GM19238 (cell line): ENCODE measurements at regions not wholly inside any gene's neighbourhood (a gene's known extent, or its start where the extent isn't known, plus 50 kb on each side); places are given as distances from the start of the nearest gene placed in this dataset.
"Not testable (repeated sequence)": the region's sequence is repeated elsewhere in the genome, so short reads cannot be mapped to it uniquely, and the experiment has no call there.

Source experiments
- DNase-seq: peaks from one replicate; pipeline ENCODE4 v3.0.0; 2011; ENCODE audit warnings: low spot score; ENCODE audit not compliant: insufficient read length

GRCh38 chr17:53765609-53766008, 57.1 kb upstream of the KIF2B start:
- DNase-seq = no peak

- no peak for DNase-seq
These were observed 57.6 kb upstream of the KIF2B start for GRCh38 chr17:53765129-53765528.

GRCh38 chr17:53757559-53757958, 65.2 kb upstream of the KIF2B start:
- DNase-seq = no peak

GRCh38 chr17:53757116-53757515, 65.6 kb upstream of the KIF2B start:
- not testable (repeated sequence) for DNase-seq

GRCh38 chr17:53749178-53749577, 73.5 kb upstream of the KIF2B start:
- DNase-seq = no peak

GRCh38 chr17:53748159-53748820, 74.4 kb upstream of the KIF2B start:
- not testable (repeated sequence) for DNase-seq

GRCh38 chr17:53740312-53740711, 82.4 kb upstream of the KIF2B start:
- DNase-seq = no peak

GRCh38 chr17:53736516-53737240, 86.0 kb upstream of the KIF2B start:
- DNase-seq = no peak

GRCh38 chr17:53724726-53725125, 98.0 kb upstream of the KIF2B start:
- no peak for DNase-seq

- no peak for DNase-seq
These were observed 100.3 kb upstream of the KIF2B start for GRCh38 chr17:53722407-53722806.

GRCh38 chr17:53721101-53721500, 101.6 kb upstream of the KIF2B start:
- DNase-seq = no peak

GRCh38 chr17:53719229-53719628, 103.5 kb upstream of the KIF2B start:
- no peak for DNase-seq

- DNase-seq = no peak
These were observed 115.2 kb upstream of the KIF2B start for GRCh38 chr17:53707566-53707965.

- no peak for DNase-seq
These were observed 126.4 kb upstream of the KIF2B start for GRCh38 chr17:53696286-53696685.

- DNase-seq = no peak
These were observed 135.4 kb upstream of the KIF2B start for GRCh38 chr17:53687324-53687723.

GRCh38 chr17:53680745-53681144, 142.0 kb upstream of the KIF2B start:
- no peak for DNase-seq

- DNase-seq = no peak
These were observed 153.9 kb upstream of the KIF2B start for GRCh38 chr17:53668854-53669253.

- DNase-seq = no peak
These were observed 160.1 kb upstream of the KIF2B start for GRCh38 chr17:53662608-53663007.

- DNase-seq = no peak
These were observed 163.5 kb upstream of the KIF2B start for GRCh38 chr17:53659181-53659580.

GRCh38 chr17:53655591-53655990, 167.1 kb upstream of the KIF2B start:
- DNase-seq = no peak

GRCh38 chr17:53649201-53649600, 173.5 kb upstream of the KIF2B start:
- no peak for DNase-seq

GRCh38 chr17:53646835-53647234, 175.9 kb upstream of the KIF2B start:
- DNase-seq = no peak

- no peak for DNase-seq
These were observed 181.9 kb upstream of the KIF2B start for GRCh38 chr17:53640808-53641207.
